EH (cell line): ENCODE measurements at regions not wholly inside any gene's neighbourhood (a gene's known extent, or its start where the extent isn't known, plus 50 kb on each side); places are given as distances from the start of the nearest gene placed in this dataset.
"Not testable (repeated sequence)": the region's sequence is repeated elsewhere in the genome, so short reads cannot be mapped to it uniquely, and the experiment has no call there.

Experiments
- DNase-seq: peaks from one replicate; pipeline ENCODE4 v3.0.0-alpha.2; 2015; ENCODE audit warnings: low read depth

DNA sequence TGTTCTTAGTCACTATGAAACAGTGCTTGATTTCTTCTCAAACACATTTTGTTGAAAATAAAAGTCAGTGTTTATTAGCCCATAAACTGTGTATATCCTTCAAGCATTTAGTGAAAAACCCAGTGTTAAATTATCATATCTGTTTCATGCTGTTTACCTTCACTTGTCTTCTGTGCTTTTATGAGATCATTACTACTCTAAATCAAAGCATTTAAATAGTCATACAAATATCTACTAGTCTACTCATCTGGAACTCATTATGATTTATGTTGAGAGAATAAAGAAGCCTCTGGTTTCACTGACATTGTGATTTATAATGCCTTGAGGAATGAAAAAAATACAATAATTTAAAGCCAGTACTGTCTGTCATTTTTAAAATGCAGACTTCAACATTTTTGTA lies 366.5 kb downstream of the SLCO4C1 start:
- peak; percentile 21 for DNase-seq

DNA sequence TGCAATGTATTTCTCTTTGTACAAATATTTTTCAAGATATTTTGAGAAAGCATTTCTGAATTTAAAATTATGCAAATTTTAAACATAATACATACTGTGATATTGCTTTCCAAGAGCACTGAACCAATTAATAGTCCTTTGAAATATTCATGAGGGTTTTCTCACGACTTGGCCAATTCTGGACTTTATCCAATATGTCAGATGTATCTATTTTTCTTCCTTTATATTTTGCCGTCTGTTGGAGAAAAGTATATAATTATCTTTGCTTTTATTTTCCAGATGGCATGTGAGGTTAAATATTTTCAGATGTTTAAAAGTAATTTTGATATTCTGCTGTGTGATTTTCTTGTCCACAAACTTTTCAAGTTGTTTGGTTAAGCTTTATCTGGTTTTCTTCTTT lies 378.9 kb downstream of the SLCO4C1 start:
- no peak for DNase-seq

DNA sequence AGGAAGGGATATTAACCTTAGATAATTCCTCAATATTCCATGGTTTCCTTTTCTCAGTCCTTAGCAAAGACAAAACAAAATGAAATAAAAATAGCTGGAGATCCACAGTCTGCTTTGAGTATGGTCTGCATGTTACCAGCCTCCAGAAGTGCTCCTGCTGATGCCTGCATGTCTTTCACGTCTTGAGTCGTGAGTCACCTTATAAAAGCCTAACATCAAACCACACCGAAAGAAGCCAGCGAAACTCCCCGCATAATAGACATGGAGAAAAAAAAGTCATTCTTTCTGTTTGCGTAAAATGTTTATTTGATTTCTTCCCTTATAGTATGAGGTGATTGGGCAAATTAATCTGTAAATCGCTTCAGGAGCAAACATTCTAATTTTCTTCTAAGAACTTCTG lies 380.5 kb downstream of the SLCO4C1 start:
- DNase-seq = peak; percentile 8

DNA sequence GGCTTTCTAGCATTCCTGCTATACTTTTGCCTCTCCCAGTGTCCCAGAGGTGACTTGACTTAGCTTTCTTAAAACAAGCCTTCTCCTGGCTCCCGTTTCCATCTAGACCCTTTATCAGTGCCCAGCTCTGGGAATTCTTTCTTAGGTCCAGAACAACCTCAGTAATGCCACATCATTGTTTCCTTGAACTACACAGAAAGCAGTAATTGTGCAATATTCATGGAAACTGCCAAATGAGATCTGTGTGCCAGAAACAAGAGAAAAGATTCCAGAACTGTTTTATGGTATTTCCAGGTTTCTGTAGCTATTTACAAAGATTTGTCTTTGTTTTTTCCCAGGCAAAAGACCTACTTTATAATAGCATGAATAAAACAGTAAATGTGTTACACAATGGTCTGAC lies 391.3 kb downstream of the SLCO4C1 start:
- no peak for DNase-seq

DNA sequence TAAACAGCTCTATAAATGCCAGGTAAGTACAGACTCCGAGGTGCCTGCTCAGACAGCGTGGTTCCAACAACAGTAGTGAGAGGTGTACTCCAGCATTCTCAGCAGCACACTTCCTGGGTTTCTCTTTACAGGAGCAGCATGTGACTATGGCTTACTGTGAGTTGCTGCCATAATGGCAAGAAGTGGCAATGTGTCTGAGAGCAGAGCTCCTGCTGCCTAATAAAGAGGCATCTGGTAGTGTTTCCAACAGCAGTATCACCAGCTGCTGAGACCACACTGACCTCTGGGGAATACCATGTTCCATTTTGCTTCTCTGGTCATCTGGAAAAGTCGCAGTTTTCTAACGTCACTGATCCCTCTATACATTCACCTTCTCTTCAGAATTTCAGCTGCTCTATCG lies 398.2 kb downstream of the SLCO4C1 start:
- peak; percentile 3 for DNase-seq

DNA sequence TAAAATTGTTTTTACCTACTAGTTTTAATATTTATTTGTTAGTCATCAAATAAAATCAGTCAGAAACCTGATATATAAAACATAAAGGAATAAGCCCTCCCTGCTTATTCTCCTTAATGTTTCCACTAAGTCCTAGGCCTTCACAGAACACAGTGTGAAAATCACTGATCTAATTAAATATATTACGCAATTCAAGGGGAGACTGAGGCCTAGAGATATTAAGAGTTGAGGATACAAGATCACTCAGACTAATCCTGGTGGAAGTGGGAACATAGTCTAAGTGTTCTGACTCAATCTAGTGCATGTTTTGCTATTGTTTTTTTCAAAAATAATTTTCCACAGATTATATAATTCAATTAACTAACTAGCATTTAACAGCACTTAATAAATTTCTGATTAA lies 401.1 kb downstream of the SLCO4C1 start:
- DNase-seq = no peak

DNA sequence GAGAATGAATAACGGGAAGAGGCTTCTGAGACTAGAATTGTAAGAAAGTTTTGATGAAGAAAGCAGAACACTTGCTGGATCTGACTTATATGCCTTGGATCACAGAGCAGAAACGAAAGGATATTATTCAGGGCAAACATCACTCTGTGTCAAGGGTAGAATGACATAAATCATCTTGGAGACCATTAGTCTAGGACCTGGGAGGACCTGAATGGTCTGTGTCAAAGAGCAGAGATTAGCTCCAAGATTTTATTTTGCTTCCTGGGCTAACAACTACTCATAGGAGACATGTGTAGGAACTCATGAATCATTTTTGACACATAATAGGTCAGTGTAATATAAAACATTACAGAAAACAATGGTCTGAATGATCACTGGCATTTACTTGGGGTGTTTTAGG lies 417.9 kb downstream of the SLCO4C1 start:
- no peak for DNase-seq

DNA sequence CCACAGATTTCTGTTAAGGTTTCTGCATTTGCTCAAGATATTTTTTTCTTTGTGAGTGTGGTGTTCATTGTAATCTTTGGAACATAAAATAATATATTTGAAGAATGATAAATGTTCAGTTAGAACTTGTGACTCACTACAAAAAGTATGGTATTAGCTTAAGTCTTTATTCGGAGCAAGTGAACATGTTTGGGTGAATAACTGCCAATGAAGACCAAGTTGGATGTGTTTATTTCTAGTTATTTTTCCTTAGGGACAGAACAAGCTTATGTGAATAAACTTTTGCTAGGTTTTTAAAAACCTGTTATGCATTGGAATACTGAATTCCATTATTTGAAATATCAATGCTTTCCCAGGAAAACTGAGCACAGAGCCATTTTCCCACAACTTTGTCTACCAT lies 418.6 kb downstream of the SLCO4C1 start:
- peak; percentile 5 for DNase-seq

DNA sequence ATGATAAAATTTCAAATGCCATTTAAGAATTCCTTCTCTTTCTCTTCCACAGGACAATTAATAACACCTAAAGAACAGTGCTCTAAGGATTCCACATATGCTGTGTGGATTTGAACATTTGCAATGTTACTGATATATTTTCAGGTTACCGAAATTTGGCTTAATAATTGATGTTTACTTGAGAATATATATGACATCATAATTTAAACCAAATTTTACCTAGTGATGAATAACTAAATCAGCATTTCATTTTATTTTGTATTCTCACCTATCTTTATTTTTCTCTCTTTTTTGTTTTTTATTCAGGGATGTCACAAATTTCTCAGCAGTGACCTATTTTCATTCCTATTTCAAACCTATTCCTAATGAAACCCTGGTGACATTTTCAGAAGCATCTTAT lies 429.6 kb downstream of the SLCO4C1 start:
- DNase-seq = no peak

DNA sequence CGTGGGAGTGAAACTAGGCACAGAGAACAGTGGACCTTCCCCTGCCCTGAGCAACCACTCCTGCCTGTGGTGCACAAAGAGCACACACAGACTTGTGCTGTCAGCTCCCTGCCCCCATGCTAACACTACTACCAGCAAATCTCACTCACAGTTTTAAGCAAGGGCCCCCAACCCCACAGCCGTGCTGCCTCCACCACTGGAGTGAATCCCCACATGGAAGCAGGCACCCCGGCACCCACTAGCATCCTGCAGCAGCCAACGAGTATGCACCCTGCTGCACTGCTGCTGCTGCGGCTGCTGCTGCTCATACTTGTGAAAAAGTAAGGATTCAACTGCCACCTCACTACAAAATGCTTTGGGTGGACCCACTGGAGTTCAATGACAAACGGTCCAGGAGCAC lies 435.5 kb downstream of the SLCO4C1 start:
- no peak for DNase-seq

DNA sequence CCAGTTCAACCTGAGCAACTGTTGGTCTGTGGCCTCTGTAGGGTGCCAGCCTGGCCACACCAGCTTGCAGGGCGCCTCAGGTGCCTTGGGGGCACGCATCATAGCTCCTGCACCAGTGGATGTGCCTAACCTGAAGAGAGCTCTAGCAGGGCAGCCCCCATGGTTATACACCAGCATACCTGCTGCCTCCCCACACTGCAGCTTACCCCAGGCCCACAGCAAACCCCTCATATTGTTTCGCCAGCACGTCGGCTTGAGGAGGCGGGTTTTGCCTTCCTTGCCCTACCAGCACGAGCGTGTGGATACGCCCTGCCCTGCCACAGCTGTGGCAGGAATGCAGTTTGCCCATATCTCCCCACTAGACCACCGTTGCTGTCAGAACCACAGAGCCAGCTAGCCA lies 435.9 kb downstream of the SLCO4C1 start:
- DNase-seq = no peak

DNA sequence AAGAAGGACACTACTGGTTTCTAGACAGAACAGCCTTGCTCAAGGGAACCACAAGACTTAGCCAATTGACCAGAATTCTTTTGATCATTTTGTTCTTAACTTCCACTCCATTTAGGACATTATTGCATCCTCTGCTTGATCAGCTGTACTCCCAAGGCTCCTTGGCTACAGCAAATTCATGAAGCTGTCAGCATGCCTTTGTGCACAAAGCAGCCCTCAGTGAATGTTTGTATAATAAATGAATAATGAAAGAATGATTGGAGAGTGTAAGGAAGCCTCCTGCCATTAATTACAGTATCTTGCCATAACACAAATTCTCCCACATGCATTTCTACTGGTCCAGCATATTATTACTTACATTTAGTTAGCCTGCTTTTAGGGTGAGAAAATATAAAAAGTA lies 449.6 kb downstream of the SLCO4C1 start:
- no peak for DNase-seq

DNA sequence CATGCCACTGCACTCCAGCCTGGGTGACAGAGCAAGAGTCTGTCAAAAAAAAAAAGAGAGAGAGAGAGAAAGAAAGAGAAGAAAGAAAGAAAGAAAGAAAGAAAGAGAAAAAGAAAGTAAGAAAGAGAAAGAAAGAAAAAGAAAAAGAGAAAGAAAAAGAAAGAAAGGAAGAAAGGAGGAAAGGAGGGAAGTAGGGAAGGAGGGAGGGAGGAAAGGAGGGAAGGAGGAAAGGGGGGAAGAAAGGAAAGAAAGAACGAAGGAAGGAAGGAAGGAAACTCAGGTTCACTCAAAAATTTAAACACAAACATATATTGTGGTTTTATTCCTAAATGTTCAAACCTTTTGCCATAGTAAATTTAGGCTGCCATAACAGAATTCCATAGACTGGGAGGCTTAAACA lies 453.0 kb downstream of the SLCO4C1 start:
- no peak for DNase-seq

DNA sequence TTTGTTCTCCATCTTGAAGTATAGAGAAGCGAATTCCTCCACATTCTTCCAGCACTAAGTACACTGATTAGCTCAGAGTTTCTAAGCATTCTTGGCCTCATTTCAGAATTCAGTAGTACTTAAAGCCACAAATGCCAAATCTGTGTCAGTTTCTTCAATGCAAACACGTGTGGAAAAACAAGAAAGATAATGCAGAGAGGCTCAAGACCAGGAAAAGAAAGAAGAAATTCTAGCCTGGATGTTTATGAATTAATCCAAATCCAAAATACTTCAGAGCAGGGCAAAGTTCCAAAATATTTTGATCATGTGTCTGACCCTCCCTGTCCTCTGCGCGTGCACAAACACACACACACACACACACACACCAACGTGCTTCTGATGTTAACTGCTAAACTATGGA lies 457.6 kb downstream of the SLCO4C1 start:
- peak; percentile 74 for DNase-seq

DNA sequence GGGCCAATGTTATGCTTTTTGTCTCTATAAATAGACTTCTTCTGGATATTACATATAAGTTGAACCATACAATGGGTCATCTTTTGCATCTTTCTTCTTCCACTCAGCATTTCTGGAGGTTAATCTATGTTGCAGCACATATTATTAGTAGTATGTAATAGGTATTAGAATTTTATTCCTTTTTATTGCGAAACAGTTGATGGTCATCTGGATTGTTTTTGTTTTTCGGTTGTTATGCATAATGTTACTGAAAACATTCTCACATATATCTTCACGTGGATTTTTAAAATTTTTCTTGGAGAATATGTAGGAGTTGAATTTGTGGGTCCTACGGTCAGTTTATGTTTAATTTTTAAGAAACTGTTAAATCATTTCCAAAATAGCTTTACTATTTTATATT lies 466.8 kb downstream of the SLCO4C1 start:
- DNase-seq = no peak

DNA sequence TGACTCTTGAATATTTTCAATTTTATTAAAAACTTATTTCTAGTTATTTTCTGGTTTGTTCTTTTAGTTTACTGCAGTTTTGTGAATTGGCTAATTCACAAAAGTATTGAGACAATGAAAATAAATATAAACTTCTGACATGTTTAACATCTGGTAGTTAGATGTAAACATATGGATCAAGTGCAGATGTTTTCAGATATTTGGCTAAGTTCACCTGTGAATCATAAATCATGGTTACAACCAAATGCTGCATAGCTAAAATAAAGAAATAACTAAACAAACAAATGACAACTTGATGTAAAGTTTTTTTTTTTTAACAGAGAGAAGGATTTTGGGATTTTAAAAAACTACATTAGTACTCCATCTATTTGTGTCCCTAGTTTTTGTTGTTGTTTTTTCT lies 484.6 kb downstream of the SLCO4C1 start:
- DNase-seq = no peak

DNA sequence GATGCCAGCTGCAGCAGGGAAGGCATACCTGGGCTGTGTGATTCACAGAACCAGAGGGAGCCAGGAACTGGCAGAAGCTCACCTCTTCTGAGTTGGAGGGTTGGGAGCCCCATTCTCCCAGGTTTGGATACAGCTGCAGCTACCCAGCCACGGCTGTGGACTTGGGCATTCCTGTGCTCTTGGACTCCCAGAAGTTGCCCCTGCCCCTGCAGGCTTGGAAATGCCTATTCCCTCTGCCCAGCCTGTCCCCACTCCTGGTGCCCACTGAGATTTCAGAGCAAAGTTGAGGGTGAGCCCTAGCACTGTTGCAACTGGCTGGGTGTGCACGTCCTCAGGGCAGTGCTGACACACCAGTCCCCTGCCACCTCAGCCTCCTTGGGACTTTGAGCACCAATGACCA lies 489.7 kb downstream of the SLCO4C1 start:
- DNase-seq = no peak

DNA sequence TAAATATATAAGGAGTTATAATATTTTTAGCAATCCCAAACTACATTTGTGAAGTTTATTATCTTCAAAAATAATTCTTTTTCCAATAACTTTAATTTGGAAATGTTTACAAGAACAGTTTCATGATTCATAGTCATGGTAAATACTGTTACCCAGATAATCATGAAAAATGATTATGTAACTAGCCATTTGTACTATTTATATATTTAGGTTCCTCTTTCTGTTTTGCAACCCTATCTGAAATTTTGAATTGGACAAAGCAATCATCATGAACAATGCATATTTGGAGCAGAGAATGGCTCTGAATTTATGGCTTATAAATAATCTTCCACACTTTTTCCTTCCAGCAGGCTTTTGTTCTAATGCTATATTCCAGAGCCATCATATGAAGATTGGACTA lies 499.7 kb downstream of the SLCO4C1 start:
- DNase-seq = no peak

DNA sequence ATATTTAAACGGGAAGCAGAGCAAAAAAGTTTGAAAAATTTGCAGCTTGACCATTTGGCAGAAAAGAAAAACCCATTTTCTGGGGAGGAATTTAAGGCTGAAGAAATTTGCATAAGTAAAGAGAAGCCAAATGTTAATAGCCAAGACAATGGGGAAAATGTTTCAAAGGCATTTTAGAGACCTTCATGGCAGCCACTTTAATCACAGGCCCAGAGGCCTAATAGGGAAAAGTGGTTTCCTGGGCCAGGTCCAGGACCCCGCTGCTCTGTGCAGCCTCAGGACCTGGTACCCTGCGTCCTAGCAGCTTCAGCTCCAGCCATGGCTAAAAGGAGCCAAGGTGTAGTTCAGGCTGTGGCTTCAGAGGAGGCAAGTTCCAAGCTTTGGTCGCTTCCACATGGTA lies 507.3 kb downstream of the SLCO4C1 start:
- no peak for DNase-seq

DNA sequence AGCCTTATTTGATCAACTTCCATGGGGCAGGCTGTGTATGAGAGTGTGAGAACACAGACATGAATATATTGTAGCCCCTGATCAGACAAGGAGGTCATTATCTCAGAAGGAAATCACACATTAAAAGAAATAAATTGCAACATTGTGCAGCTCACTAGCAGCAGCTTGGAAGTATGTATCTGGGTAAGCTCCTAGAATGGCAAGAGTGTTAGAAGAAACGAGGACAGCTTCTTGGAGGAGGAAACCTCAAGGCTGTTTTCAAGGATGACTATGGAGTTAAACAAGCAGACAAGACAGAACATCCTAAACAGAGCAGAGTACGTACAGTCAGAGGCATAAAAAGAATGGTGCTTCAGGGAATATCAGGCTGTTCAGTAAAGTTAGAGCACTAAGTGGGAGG lies 511.0 kb downstream of the SLCO4C1 start:
- no peak for DNase-seq

DNA sequence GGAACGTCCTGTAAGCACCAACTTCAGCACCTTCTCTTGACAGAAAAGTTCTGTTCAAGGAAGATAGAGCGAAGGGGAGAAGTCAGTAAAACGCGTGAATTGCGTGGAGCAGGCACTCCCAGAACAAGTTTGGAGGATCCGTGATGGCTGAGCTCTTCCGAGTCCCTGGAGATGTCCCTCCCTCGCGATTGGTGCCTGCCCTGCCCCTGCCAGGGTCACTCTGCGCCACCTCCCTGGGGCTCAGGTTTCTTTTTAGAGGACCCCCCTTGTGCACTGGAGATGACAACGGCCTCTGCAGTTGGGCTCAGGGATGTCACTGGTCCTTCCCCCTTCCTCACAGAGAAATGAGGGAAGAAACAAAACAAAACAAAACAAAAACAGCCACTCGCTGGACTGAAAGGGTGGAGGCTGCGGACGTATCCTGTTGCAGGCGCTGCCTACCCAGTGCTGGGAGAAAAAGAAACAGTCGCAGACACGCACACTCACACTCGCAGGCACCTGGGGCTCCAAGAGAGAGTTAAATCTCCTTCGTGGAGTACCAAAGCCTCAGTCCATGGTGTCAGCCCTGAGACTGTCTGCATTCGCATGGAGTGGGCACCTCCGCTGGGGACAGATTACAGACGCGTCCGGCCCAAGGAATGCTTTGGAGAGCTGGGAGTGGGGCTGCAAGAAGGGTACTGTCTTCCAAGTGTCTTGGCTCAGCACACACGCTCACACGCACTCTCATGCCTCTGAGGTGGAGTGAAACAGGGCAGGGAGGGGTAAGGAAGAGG lies 512.7 kb downstream of the SLCO4C1 start:
- DNase-seq = no peak

DNA sequence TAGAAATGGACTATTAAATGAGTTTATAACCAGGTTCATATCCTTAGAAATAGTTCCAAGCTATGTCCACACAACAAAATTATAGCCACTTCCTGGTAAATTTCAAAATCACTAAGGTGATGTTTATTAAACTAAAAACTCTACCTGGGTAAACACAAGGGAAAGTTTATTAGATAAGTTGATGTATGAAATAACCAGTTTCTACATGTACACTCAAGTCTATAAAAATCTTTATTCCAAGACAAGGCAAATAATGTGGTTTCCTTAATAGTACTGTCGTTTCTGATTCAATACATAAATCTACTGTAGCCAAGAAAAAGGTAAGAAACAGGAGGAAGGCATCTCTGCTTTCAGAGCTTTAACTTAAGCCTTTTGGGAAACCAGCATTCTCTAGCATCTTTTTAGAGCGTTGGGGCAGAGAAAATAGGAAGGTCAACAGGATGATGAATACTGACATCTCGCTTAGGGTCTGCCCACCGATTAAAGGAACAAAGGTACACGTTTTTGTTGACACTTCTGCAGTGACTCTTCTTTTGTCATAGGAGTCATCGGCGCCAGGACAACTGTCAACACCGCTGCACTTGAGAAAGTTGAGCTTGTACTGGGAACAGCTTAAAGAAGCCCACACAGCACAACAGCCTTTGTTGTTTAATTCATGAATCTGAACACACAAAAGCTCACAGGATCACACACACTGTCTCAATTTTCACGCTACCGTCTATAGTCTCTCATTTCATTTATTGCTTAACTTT lies 513.6 kb downstream of the SLCO4C1 start:
- DNase-seq = no peak

DNA sequence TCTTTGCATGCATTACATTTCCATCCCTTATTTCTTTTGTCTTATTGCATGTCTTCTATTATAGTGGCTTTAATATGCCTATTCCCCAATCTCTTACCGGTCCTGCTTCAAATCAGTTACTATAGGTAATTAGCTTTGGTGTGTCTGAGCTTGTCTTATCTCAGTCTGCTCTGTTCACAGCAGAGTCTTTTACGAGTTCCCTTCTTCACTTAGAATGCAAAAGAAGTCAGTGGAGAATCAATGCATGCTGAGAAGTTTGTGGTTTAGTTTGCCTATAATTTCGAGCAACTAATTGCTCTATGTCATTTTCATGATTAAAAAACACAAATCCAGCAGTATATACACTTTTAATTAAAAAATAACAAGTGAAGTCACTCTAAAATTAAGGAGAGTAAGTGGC lies 545.0 kb downstream of the SLCO4C1 start:
- DNase-seq = no peak

DNA sequence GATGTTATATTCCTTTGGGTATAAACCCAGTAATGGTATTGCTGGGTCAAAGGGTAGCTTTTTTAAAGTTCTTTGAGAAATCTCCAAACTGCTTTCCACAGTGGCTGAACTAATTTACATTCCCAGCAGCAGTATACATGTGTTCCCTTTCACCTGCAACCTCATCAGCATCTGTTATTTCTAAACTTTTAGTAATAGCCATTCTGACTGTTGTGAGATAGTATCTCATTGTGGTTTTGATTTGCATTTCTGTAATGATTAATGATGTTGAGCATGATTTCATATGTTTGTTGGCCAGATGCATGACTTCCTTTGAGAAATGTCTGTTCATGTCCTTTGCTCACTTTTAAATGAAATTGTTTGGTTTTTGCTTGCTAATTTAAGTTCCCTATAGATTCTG lies 553.1 kb downstream of the SLCO4C1 start:
- not testable (repeated sequence) for DNase-seq
